ENCODE measurements at regions not wholly inside any gene's neighbourhood (a gene's known extent, or its start where the extent isn't known, plus 50 kb on each side); places are given as distances from the start of the nearest gene placed in this dataset.

- no peak for TF ChIP-seq CTCF (IDR thresholded peaks at IDR 0.05)
- no peak for TF ChIP-seq POLR2A (IDR thresholded peaks at IDR 0.05)
- no peaks in the 10 kb centered on the region for H3K27me3 ChIP-seq
- intact Hi-C loops (cut with DNase I; ENCODE audit: low total_unique reads), result no loop called here
- H3K36me3 ChIP-seq, result no peaks in the 10 kb centered on the region
- H3K4me1 ChIP-seq, result no peaks in the 10 kb centered on the region
- DNase-seq, result peak; percentile 3 to 5
- H3K9me3 ChIP-seq, result no peaks in the 10 kb centered on the region
- H3K27ac ChIP-seq, result no peak overlapping the region
- no peak overlapping the region for H3K4me3 ChIP-seq
Measured at GRCh38 chr15:25180606-25181292, 226.0 kb downstream of the SNRPN start.

GRCh38 chr15:25181293-25182097, 226.7 kb downstream of the SNRPN start:
- H3K4me1 ChIP-seq, result no peaks in the 10 kb centered on the region
- no peaks in the 10 kb centered on the region for H3K9me3 ChIP-seq
- no peak overlapping the region for H3K4me3 ChIP-seq
- no peak overlapping the region for H3K27ac ChIP-seq
- intact Hi-C loops (cut with DNase I; ENCODE audit: low total_unique reads), result no loop called here
- TF ChIP-seq POLR2A (IDR thresholded peaks at IDR 0.05), result no peak
- no peak for TF ChIP-seq CTCF (IDR thresholded peaks at IDR 0.05)
- H3K36me3 ChIP-seq, result no peaks in the 10 kb centered on the region
- H3K27me3 ChIP-seq, result no peaks in the 10 kb centered on the region
- peak; percentile 4 to 8 for DNase-seq

- no peak overlapping the region for H3K4me3 ChIP-seq
- intact Hi-C loops (cut with DNase I; ENCODE audit: low total_unique reads), result no loop called here
- no peaks in the 10 kb centered on the region for H3K9me3 ChIP-seq
- TF ChIP-seq CTCF (IDR thresholded peaks at IDR 0.05), result no peak
- no peak for TF ChIP-seq POLR2A (IDR thresholded peaks at IDR 0.05)
- no peaks in the 10 kb centered on the region for H3K27me3 ChIP-seq
- DNase-seq, result no peak
- no peaks in the 10 kb centered on the region for H3K36me3 ChIP-seq
- H3K27ac ChIP-seq, result no peak overlapping the region
- H3K4me1 ChIP-seq, result no peaks in the 10 kb centered on the region
Measured at GRCh38 chr15:25182098-25182478, 227.3 kb downstream of the SNRPN start.

- no peak for TF ChIP-seq CTCF (IDR thresholded peaks at IDR 0.05)
- TF ChIP-seq POLR2A (IDR thresholded peaks at IDR 0.05), result no peak
- no peaks in the 10 kb centered on the region for H3K4me1 ChIP-seq
- intact Hi-C loops (cut with DNase I; ENCODE audit: low total_unique reads), result no loop called here
- H3K27ac ChIP-seq, result no peak overlapping the region
- no peak overlapping the region for H3K4me3 ChIP-seq
- H3K9me3 ChIP-seq, result no peaks in the 10 kb centered on the region
- peak in 1 of 2 donors; percentile 6 for DNase-seq
- no peaks in the 10 kb centered on the region for H3K27me3 ChIP-seq
- no peaks in the 10 kb centered on the region for H3K36me3 ChIP-seq
Measured at GRCh38 chr15:25182736-25183445, 228.1 kb downstream of the SNRPN start.

Data from uterus (tissue), 3 donors.